Testis (tissue), 2 donors: ENCODE measurements at regions not wholly inside any gene's neighbourhood (a gene's known extent, or its start where the extent isn't known, plus 50 kb on each side); places are given as distances from the start of the nearest gene placed in this dataset.
"Not testable (repeated sequence)": the region's sequence is repeated elsewhere in the genome, so short reads cannot be mapped to it uniquely, and the experiment has no call there.

ENCODE experiments used
- DNase-seq: peaks from one replicate; pipeline ENCODE4 v3.0.0-alpha.2; 2019
- H3K27ac ChIP-seq, 2 donors: fragments of 200-600 bp; sonication (generic); one replicate each; pipeline ENCODE4 v1.5.1; 2019
- H3K27me3 ChIP-seq: fragments of 200-600 bp; sonication (generic); one replicate; pipeline ENCODE4 v1.5.1; 2019
- H3K36me3 ChIP-seq: fragments of 200-600 bp; sonication (generic); one replicate; pipeline ENCODE4 v1.5.1; 2017; ENCODE audit warnings: low read depth; ENCODE audit errors: missing control alignments
- H3K4me1 ChIP-seq: fragments of 200-600 bp; sonication (generic); one replicate; pipeline ENCODE4 v1.5.1; 2019
- H3K4me3 ChIP-seq, 2 donors: fragments of 200-600 bp; sonication (generic); one replicate each; pipeline ENCODE4 v1.5.1; 2017 to 2019
- H3K9me3 ChIP-seq: fragments of 200-600 bp; sonication (generic); one replicate; pipeline ENCODE4 v1.5.1; 2017
- CTCF ChIP-seq, 3 experiments: fragments of 450-650 bp in 2 of 3; fragments of 200-600 bp in 1 of 3; sonication (generic) in 1 of 3; IDR thresholded peaks; one replicate each; pipeline ENCODE4 v1.5.1; 2016 to 2019; ENCODE audit warnings: antibody characterized with exemption in 3 of 3, mild to moderate bottlenecking in 2 of 3, moderate library complexity in 1 of 3
- POLR2A ChIP-seq: fragments of 450-650 bp; IDR thresholded peaks from one replicate; pipeline ENCODE4 v1.6.1; 2017; ENCODE audit warnings: antibody characterized with exemption, mild to moderate bottlenecking, moderate library complexity
- WGBS, 2 donors: methylation state at CpG; one replicate each; pipeline ENCODE4 v1.1.5; 2018; 5-methylcytosine and 5-hydroxymethylcytosine counted together
- intact Hi-C: fragments of 100-400 bp; cut with DNase I; formaldehyde crosslinking; loops from one replicate; pipeline ENCODE4 v1.15.1; 2023; ENCODE audit warnings: low total_unique reads

GRCh38 chr21:35438643-35439404, 389.7 kb upstream of the RUNX1 start:
- 63 to 70% methylated on average over 6 of the region's 6 CpGs for WGBS, 2 donors
- intact Hi-C loops: no loop called here

DNA sequence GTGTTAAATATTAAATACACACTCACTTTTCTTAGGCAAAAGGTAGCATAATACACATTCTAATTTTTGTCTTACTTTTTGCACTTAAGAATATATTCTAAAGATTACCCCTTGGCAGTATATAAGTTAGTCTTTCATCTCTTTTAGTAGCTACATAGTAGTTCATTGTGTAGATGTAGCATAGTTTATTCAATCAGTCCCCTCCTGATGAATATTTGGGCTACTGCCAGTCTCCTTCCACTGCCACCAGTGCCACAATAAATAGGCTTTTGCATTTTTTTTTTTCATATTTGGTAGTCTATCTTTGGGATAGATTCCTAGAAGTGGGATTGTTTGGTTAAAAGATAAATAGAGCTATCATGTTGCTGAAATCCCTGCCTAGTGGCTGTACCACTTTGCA, 388.8 kb upstream of the RUNX1 start:
- Histone ChIP-seq H3K27me3 (no peaks in the 10 kb centered on the region), H3K9me3 (no peaks in the 10 kb centered on the region), H3K4me3 (no peak overlapping the region), H3K27ac (no peak overlapping the region), H3K4me1 (peaks cover 5% of the 10 kb centered on the region), H3K36me3 (no peaks in the 10 kb centered on the region)
- no peak for DNase-seq
- intact Hi-C loops: no loop called here
- TF ChIP-seq CTCF (IDR thresholded peaks at IDR 0.05) (no peak), POLR2A (no peak)

More at GRCh38 chr21:35438643-35439404, 389.7 kb upstream of the RUNX1 start:
- TF ChIP-seq CTCF (IDR thresholded peaks at IDR 0.05) (no peak), POLR2A (no peak)
- H3K27ac ChIP-seq: no peak overlapping the region
- H3K9me3 ChIP-seq: no peaks in the 10 kb centered on the region
- DNase-seq: no peak
- H3K4me1 ChIP-seq: peaks cover 5% of the 10 kb centered on the region
- H3K4me3 ChIP-seq: no peak overlapping the region
- H3K36me3 ChIP-seq: no peaks in the 10 kb centered on the region
- no peaks in the 10 kb centered on the region for H3K27me3 ChIP-seq

GRCh38 chr21:35436899-35437298, 387.8 kb upstream of the RUNX1 start:
- DNase-seq: no peak
- no peak overlapping the region for H3K27ac ChIP-seq
- no peak overlapping the region for H3K4me3 ChIP-seq
- no peaks in the 10 kb centered on the region for H3K27me3 ChIP-seq
- H3K36me3 ChIP-seq: no peaks in the 10 kb centered on the region
- TF ChIP-seq POLR2A: no peak
- no peak for TF ChIP-seq CTCF (IDR thresholded peaks at IDR 0.05)
- 96 to 100% methylated on average over 1 of the region's 1 CpG for whole genome bisulfite sequencing, 2 donors
- H3K4me1 ChIP-seq: peaks cover 5% of the 10 kb centered on the region
- intact Hi-C loops: no loop called here
- no peaks in the 10 kb centered on the region for H3K9me3 ChIP-seq

DNA sequence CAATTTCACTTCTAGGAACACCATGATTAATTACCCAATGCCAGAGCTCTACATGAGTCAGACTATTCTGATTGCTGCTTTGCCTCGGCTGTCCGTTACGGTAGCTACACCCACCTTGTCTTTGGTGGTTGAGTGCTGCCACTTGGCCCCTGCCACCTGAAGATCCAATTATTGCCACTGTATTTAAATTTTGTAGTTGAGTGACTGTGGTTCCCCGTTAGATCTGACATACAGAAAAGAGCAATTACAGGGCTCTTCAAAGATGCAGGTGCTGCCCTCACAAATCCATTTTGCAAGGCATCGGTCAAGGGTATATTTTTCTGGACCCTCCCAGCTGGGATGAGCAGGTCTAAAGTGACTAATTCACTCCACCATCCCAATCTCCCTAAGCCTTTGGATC, 383.5 kb upstream of the RUNX1 start:
- DNase-seq, H3K4me1 ChIP-seq, H3K9me3 ChIP-seq, H3K27me3 ChIP-seq, H3K4me3 ChIP-seq, intact Hi-C loops, H3K36me3 ChIP-seq, H3K27ac ChIP-seq: not testable (repeated sequence)
- WGBS, 2 donors: 77 to 86% methylated on average over 4 to 5 of the region's 5 CpGs

DNA sequence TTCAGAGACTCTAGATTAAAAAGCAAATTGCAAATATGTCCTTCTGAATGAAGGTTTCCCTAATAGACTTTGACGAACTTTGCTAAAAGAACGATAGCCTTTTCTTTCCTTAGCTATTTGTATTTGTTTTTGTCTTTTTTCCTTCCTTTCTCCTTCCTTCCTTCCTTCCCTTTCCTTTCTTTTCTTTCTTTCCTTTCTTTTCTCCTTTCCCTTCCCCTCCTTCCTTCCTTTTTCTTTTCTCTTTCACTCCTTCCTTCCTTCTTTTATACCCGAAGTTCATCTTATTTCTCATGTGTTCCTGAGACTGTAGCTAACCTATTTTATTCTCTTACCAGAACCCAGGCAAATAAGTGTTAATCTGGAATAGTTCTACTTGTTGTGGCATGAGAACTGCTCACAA, 381.2 kb upstream of the RUNX1 start:
- no peak overlapping the region for H3K4me3 ChIP-seq
- H3K9me3 ChIP-seq: no peaks in the 10 kb centered on the region
- H3K27me3 ChIP-seq: no peaks in the 10 kb centered on the region
- H3K36me3 ChIP-seq: no peaks in the 10 kb centered on the region
- DNase-seq: no peak
- H3K27ac ChIP-seq: no peak overlapping the region
- no peak for TF ChIP-seq CTCF (IDR thresholded peaks at IDR 0.05)
- TF ChIP-seq POLR2A: no peak
- H3K4me1 ChIP-seq: peaks cover 3% of the 10 kb centered on the region
- 91 to 93% methylated on average over 3 of the region's 3 CpGs for WGBS, 2 donors
- intact Hi-C loops: no loop called here
